Endothelial cell of umbilical vein (primary cell): ENCODE measurements at regions not wholly inside any gene's neighbourhood (a gene's known extent, or its start where the extent isn't known, plus 50 kb on each side); places are given as distances from the start of the nearest gene placed in this dataset.

Experiments used
- BruUV-seq: library from RNA; stranded (reverse); fragments of 400-500 nt; replicated peaks from 2 replicates; lab custom pipeline; 2021; lab: Mats Ljungman, UMichigan
- CTCF ChIA-PET: fragments of 300-600, 350-600 bp; sonication (Branson Sonifier 250); formaldehyde crosslinking; loops from one replicate; lab custom pipeline; 2021; ENCODE audit warnings: antibody characterized with exemption, inconsistent platforms; lab: Charles Lee
- POLR2A ChIA-PET: fragments of 300-600, 350-600 bp; sonication (Branson Sonifier 250); formaldehyde crosslinking; loops from one replicate; lab custom pipeline; 2021; ENCODE audit warnings: antibody characterized with exemption, inconsistent platforms; lab: Charles Lee
- DNase-seq: peaks from one replicate; pipeline ENCODE4 v3.0.0-alpha.2; 2011; ENCODE audit warnings: low read depth, low spot score
- FAIRE-seq: peaks from 2 replicates; lab custom pipeline; 2011; peaks lifted over from hg19 to GRCh38; lab: Jason Lieb, UNC
- H2AFZ ChIP-seq: 2 replicates; pipeline ENCODE4 v1.6.0; 2012; ENCODE audit warnings: low read depth, low read length, control low read depth, inconsistent platforms
- H3K27ac ChIP-seq: 2 replicates; pipeline ENCODE4 v1.5.1; 2011; ENCODE audit warnings: low read depth, mild to moderate bottlenecking, control low read depth, low read length, moderate library complexity; ENCODE audit not compliant: insufficient read depth
- H3K27me3 ChIP-seq, 2 experiments: 2 replicates each; pipeline versions ENCODE4 v1.6.0 to v1.6.1; 2011; ENCODE audit warnings: low read length in 2 of 2, mixed read lengths in 1 of 2; ENCODE audit not compliant: control insufficient read depth in 2 of 2, insufficient read depth in 2 of 2
- H3K36me3 ChIP-seq, 2 experiments: 2 replicates in 1 of 2; 3 replicates in 1 of 2; pipeline ENCODE4 v1.5.1; 2011; ENCODE audit warnings: low read length in 2 of 2, mild to moderate bottlenecking in 1 of 2, moderate library complexity in 1 of 2; ENCODE audit not compliant: control insufficient read depth in 2 of 2, insufficient read depth in 2 of 2; ENCODE audit errors: extremely low read depth in 1 of 2
- H3K4me1 ChIP-seq: 3 replicates; pipeline ENCODE4 v1.5.1; 2011; ENCODE audit warnings: mild to moderate bottlenecking, low read length; ENCODE audit not compliant: control insufficient read depth, insufficient read depth; ENCODE audit errors: extremely low read depth
- H3K4me2 ChIP-seq: 2 replicates; pipeline ENCODE4 v1.6.1; 2011; ENCODE audit warnings: low read length, control low read depth, mixed read lengths; ENCODE audit not compliant: insufficient read depth
- H3K4me3 ChIP-seq, 3 experiments: fragments of 200-600 bp in 1 of 3; sonication (generic), shearing (Covaris generic) in 1 of 3; replicated peaks in 1 of 3; 2 replicates each; pipeline ENCODE4 v1.5.1; 2011 to 2016; ENCODE audit warnings: control low read depth in 3 of 3, low read length in 3 of 3, mild to moderate bottlenecking in 2 of 3, inconsistent platforms in 1 of 3, low read depth in 1 of 3, moderate library complexity in 1 of 3; ENCODE audit not compliant: insufficient read depth in 1 of 3
- H3K79me2 ChIP-seq: 2 replicates; pipeline ENCODE4 v1.6.0; 2012; ENCODE audit warnings: low read length, inconsistent platforms; ENCODE audit not compliant: control insufficient read depth, insufficient read depth
- H3K9ac ChIP-seq: replicated peaks from 2 replicates; pipeline ENCODE3; 2011; ENCODE audit warnings: low read length, control low read depth; ENCODE audit not compliant: insufficient read depth; ENCODE audit errors: extremely low read depth
- H3K9me1 ChIP-seq: replicated peaks from 3 replicates; pipeline ENCODE4 v1.6.0; 2011; ENCODE audit warnings: mild to moderate bottlenecking, low read length; ENCODE audit not compliant: control insufficient read depth, insufficient read depth; ENCODE audit errors: extremely low read depth
- H3K9me3 ChIP-seq: replicated peaks from 2 replicates; pipeline ENCODE4 v1.5.1; 2012; ENCODE audit warnings: low read length, inconsistent platforms; ENCODE audit not compliant: control insufficient read depth, insufficient read depth
- H4K20me1 ChIP-seq: replicated peaks from 2 replicates; pipeline ENCODE3; 2011; ENCODE audit warnings: mild to moderate bottlenecking, low read length; ENCODE audit not compliant: control insufficient read depth, insufficient read depth; ENCODE audit errors: extremely low read depth
- EZH2 ChIP-seq: IDR thresholded peaks from 2 replicates; pipeline ENCODE4 v1.6.1; 2012; ENCODE audit warnings: borderline replicate concordance, low read depth, mild to moderate bottlenecking, moderate library complexity, low read length, inconsistent platforms; ENCODE audit not compliant: severe bottlenecking
- FOS ChIP-seq: IDR thresholded peaks from 2 replicates; pipeline ENCODE4 v1.6.1; 2011; ENCODE audit warnings: mild to moderate bottlenecking, low read length, moderate library complexity, borderline replicate concordance; ENCODE audit not compliant: insufficient read depth
- GATA2 ChIP-seq: IDR thresholded peaks from 2 replicates; pipeline ENCODE4 v1.7.0; 2011; ENCODE audit warnings: low read depth, mild to moderate bottlenecking, moderate library complexity, mixed read lengths, low read length; ENCODE audit not compliant: insufficient read length, insufficient read depth
- JUN ChIP-seq: IDR thresholded peaks from 2 replicates; pipeline ENCODE4 v1.6.1; 2011; ENCODE audit warnings: borderline replicate concordance, low read depth; ENCODE audit not compliant: insufficient read length, insufficient read depth
- MYC ChIP-seq: IDR thresholded peaks from one replicate; pipeline ENCODE4 v1.6.1; 2011; ENCODE audit warnings: mild to moderate bottlenecking, low read depth, low read length
- POLR2A ChIP-seq: IDR thresholded peaks from 2 replicates; pipeline ENCODE4 v1.6.1; 2012; ENCODE audit warnings: low read depth, mild to moderate bottlenecking, control low read depth, low read length
- POLR2AphosphoS5 ChIP-seq: IDR thresholded peaks from 2 replicates; pipeline ENCODE4 v1.6.1; 2012; ENCODE audit warnings: low read depth, mild to moderate bottlenecking, control low read depth, low read length, moderate library complexity; ENCODE audit not compliant: insufficient read depth
- dilution Hi-C: fragments of 300-500 bp; cut with MboI; formaldehyde crosslinking; loops from one replicate; pipeline ENCODE4 v1.15.0; 2019; ENCODE audit warnings: low sequenced_read_pairs; ENCODE audit not compliant: extremely low pct_ligation_motif_present
- intact Hi-C: fragments of 100-400 bp; cut with micrococcal nuclease; formaldehyde crosslinking; loops from one replicate; pipeline ENCODE4 v1.10.0; 2022
- TF ChIP-seq, protein P1 (sequence below): IDR thresholded peaks from 2 replicates; pipeline ENCODE4 v1.6.1; 2011; ENCODE audit not compliant: insufficient read depth, insufficient read length
- TF ChIP-seq, protein P2 (sequence below), 2 donors: IDR thresholded peaks; 1 replicate in 1 of 2; 2 replicates in 1 of 2; pipeline ENCODE4 v1.5.1; 2011; ENCODE audit warnings: low read length in 2 of 2, mild to moderate bottlenecking in 2 of 2, moderate library complexity in 2 of 2, control low read depth in 1 of 2, inconsistent platforms in 1 of 2, low read depth in 1 of 2; ENCODE audit not compliant: insufficient read depth in 1 of 2; ENCODE audit errors: extremely low read depth in 1 of 2

DNA sequence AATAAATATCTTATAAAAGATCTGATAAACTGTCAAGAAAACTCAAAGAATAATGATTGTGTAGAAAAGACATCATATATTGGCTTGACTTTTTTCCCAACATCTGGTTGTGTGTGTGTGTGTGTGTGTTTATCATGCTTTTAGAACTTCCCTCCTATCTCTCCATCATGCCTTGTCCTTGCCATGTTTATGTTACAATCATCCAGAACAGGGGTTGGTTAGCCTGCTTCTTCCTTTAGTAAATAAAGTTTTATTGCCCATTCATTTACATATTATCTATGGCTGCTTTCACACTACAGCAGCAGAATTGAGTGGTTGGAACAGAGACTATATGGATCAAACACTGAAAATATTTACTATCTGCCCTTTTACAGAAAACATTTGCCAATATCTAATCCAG, 52.8 kb upstream of the RIPOR2 start:
- no peaks in the 10 kb centered on the region for H3K27me3 ChIP-seq
- DNase-seq (no peak), FAIRE-seq (no peak)
- no peaks in the 10 kb centered on the region for H3K4me1 ChIP-seq
- intact Hi-C loops (no loop called here), dilution Hi-C loops (no loop called here)
- H3K79me2 ChIP-seq = no peaks in the 10 kb centered on the region
- no TSS peak for BruUV-seq
- no peak overlapping the region for H2AFZ ChIP-seq
- no peak overlapping the region for H3K27ac ChIP-seq
- no peaks in the 10 kb centered on the region for H3K9me1 ChIP-seq
- H3K36me3 ChIP-seq = no peaks in the 10 kb centered on the region
- TF ChIP-seq, protein P1, sequence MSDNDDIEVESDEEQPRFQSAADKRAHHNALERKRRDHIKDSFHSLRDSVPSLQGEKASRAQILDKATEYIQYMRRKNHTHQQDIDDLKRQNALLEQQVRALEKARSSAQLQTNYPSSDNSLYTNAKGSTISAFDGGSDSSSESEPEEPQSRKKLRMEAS = no peak
- TF ChIP-seq, protein P2, sequence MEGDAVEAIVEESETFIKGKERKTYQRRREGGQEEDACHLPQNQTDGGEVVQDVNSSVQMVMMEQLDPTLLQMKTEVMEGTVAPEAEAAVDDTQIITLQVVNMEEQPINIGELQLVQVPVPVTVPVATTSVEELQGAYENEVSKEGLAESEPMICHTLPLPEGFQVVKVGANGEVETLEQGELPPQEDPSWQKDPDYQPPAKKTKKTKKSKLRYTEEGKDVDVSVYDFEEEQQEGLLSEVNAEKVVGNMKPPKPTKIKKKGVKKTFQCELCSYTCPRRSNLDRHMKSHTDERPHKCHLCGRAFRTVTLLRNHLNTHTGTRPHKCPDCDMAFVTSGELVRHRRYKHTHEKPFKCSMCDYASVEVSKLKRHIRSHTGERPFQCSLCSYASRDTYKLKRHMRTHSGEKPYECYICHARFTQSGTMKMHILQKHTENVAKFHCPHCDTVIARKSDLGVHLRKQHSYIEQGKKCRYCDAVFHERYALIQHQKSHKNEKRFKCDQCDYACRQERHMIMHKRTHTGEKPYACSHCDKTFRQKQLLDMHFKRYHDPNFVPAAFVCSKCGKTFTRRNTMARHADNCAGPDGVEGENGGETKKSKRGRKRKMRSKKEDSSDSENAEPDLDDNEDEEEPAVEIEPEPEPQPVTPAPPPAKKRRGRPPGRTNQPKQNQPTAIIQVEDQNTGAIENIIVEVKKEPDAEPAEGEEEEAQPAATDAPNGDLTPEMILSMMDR (IDR thresholded peaks at IDR 0.05; ENCODE audit: extremely low read depth in 1 of 2, insufficient read depth in 1 of 2, low read depth in 1 of 2, low read length in 2 of 2) = no peak
- no peak for TF ChIP-seq POLR2A
- TF ChIP-seq GATA2 = no peak
- no peak for TF ChIP-seq FOS
- TF ChIP-seq POLR2AphosphoS5 = no peak
- no peak for TF ChIP-seq MYC
- no peak for TF ChIP-seq JUN
- no peak for TF ChIP-seq EZH2
- H3K9me3 ChIP-seq = no peaks in the 10 kb centered on the region
- H4K20me1 ChIP-seq = no peaks in the 10 kb centered on the region
- no peak overlapping the region for H3K9ac ChIP-seq
- H3K4me3 ChIP-seq = no peak overlapping the region
- ChIA-PET POLR2A (interaction anchor here (0.7 kb wide), 1 partner anchor 277 kb away, joined by 3 read pairs; no protein-coding TSS in a partner anchor), CTCF (interaction anchor here (0.8 to 1.0 kb wide), 2 partner anchors 11 to 29 kb away, joined by 3 to 4 read pairs; no protein-coding TSS in a partner anchor)
- no peak overlapping the region for H3K4me2 ChIP-seq
